ENCODE measurements at regions not wholly inside any gene's neighbourhood (a gene's known extent, or its start where the extent isn't known, plus 50 kb on each side); places are given as distances from the start of the nearest gene placed in this dataset.
"Not testable (repeated sequence)": the region's sequence is repeated elsewhere in the genome, so short reads cannot be mapped to it uniquely, and the experiment has no call there.

DNA sequence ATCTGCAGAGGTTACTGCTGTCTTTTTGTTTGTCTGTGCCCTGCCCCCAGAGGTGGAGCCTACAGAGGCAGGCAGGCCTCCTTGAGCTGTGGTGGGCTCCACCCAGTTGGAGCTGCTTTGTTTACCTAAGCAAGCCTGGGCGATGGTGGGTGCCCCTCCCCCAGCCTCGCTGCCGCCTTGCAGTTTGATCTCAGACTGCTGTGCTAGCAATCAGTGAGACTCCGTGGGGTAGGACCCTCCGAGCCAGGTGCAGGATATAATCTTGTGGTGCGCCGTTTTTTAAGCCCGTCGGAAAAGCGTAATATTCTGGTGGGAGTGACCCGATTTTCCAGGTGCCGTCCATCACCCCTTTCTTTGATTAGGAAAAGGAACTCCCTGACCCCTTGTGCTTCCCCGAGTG lies 211.4 kb downstream of the BTBD3 start:
- not testable (repeated sequence) for TF ChIP-seq CTCF (conservative IDR thresholded peaks at IDR 0.05 in 1 of 2, IDR thresholded peaks at IDR 0.05 in 1 of 2; ENCODE audit: low read depth in 1 of 2, low read length in 2 of 2); EZH2 (IDR thresholded peaks at IDR 0.05; ENCODE audit: low read length, missing control alignments)
